ENCODE measurements at regions not wholly inside any gene's neighbourhood (a gene's known extent, or its start where the extent isn't known, plus 50 kb on each side); places are given as distances from the start of the nearest gene placed in this dataset.

DNA sequence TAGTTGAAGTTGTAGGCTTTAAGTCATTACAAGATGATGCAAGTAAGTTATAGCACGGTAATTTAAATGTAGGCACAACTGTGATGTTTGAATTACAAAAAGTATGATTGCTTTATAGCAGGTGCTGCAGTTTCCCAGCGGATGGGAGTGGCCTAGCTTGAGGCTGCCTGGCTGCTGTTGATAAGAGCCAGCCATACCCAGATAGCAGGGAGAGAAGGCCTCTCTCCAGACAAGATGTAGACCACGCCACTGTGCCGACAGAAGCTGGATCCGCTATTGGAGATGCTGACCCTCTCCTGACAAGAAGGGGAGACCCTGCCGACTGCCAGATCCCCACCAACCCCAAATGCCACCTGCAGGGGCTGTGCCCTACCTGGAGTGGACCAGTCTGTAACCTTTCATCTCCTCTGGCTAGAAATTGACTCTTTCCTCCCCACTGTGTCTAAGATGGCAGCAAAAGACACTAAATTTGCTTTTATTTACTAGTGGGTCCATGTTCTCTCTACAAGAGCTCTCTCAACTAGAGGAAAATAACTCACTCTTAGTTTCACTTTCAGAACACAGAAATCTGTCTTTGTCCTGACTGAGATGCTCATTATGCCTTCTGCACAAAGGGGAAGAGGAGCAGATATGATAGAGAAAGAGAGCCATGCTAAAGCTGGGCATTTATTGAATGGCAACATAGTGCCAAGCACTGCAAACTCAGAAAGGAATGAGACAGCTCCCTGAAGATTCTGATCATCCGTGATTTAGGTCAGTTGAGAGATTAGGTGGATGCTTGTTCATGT is 127.9 kb downstream of the URB2 start:
- TF ChIP-seq EZH2 (IDR thresholded peaks at IDR 0.05; ENCODE audit: insufficient read depth, poor library complexity, severe bottlenecking) (no peak), EZH2phosphoT487 (IDR thresholded peaks at IDR 0.05; ENCODE audit: insufficient read depth, low read depth) (no peak)

All from GM23248 (cell line).